Gastroesophageal sphincter (tissue), 3 donors: ENCODE measurements at regions not wholly inside any gene's neighbourhood (a gene's known extent, or its start where the extent isn't known, plus 50 kb on each side); places are given as distances from the start of the nearest gene placed in this dataset.

Source experiments
- EP300 ChIP-seq: sonication (generic); formaldehyde crosslinking; IDR thresholded peaks from one replicate; pipeline ENCODE4 v1.6.1; 2017; ENCODE audit warnings: antibody characterized with exemption, mild to moderate bottlenecking
- POLR2A ChIP-seq, 2 donors: fragments of 450-650 bp; IDR thresholded peaks; one replicate each; pipeline ENCODE4 v1.6.1; 2017; ENCODE audit warnings: antibody characterized with exemption in 2 of 2, mild to moderate bottlenecking in 2 of 2, moderate library complexity in 1 of 2
- POLR2AphosphoS5 ChIP-seq: sonication (generic); formaldehyde crosslinking; IDR thresholded peaks from one replicate; pipeline ENCODE4 v1.6.1; 2017; ENCODE audit warnings: antibody characterized with exemption
- TF ChIP-seq, protein P1 (sequence below), 4 experiments: fragments of 200-600 bp in 2 of 4; fragments of 450-650 bp in 2 of 4; sonication (generic) in 1 of 4; IDR thresholded peaks; one replicate each; pipeline ENCODE4 v1.5.1; 2017 to 2019; ENCODE audit warnings: antibody characterized with exemption in 4 of 4, mild to moderate bottlenecking in 2 of 4, moderate library complexity in 2 of 4

DNA sequence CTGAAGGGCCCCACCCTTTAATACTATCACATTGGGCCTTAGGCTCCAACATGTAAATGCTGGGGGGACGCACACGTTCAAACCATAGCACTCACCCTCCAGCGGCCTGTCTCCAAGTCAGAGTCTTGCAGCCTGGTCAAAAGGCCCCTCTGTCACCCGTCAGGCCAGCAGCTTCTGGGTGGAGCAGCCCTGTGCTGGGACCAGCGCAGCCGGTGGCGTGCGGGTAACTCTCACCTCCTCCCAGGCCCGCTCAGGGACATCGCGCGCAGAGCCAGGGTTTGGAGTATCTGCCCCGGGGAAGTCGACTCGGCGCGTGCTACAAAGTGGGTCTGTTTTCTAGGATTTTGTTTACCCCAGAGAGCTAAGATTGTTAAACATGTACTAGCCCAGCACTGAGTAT, 93.0 kb upstream of the COL5A1 start:
- TF ChIP-seq, protein P1, sequence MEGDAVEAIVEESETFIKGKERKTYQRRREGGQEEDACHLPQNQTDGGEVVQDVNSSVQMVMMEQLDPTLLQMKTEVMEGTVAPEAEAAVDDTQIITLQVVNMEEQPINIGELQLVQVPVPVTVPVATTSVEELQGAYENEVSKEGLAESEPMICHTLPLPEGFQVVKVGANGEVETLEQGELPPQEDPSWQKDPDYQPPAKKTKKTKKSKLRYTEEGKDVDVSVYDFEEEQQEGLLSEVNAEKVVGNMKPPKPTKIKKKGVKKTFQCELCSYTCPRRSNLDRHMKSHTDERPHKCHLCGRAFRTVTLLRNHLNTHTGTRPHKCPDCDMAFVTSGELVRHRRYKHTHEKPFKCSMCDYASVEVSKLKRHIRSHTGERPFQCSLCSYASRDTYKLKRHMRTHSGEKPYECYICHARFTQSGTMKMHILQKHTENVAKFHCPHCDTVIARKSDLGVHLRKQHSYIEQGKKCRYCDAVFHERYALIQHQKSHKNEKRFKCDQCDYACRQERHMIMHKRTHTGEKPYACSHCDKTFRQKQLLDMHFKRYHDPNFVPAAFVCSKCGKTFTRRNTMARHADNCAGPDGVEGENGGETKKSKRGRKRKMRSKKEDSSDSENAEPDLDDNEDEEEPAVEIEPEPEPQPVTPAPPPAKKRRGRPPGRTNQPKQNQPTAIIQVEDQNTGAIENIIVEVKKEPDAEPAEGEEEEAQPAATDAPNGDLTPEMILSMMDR (IDR thresholded peaks at IDR 0.05) = no peak
- no peak for TF ChIP-seq POLR2A (IDR thresholded peaks at IDR 0.05)
- TF ChIP-seq EP300 = no peak
- TF ChIP-seq POLR2AphosphoS5 = no peak
